ENCODE measurements at regions not wholly inside any gene's neighbourhood (a gene's known extent, or its start where the extent isn't known, plus 50 kb on each side); places are given as distances from the start of the nearest gene placed in this dataset.

DNA sequence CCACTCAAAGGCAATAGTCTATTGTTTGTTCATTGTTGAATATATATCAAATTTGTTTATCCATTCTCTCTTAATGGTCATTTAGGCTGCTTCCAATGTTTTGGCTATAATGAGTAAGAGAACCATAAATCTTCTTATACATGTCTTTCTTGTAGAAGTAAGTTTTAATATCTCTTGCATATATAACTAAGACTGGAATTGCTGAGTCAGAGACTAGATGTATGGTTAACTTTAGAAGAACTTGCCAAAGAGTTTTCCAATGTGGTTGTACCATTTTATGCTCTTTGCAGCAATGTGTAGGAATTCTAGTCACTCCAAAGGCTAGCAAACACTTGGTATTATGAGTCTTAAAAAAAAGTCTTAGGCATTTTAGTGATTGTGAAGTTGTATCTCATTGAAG, 610.0 kb upstream of the GCFC2 start:
- no peak overlapping the region for H3K4me2 ChIP-seq (ENCODE audit: extremely low read depth, insufficient read depth, low read length)
- H3K9ac ChIP-seq (ENCODE audit: insufficient read depth, low read length): no peak overlapping the region

DNA sequence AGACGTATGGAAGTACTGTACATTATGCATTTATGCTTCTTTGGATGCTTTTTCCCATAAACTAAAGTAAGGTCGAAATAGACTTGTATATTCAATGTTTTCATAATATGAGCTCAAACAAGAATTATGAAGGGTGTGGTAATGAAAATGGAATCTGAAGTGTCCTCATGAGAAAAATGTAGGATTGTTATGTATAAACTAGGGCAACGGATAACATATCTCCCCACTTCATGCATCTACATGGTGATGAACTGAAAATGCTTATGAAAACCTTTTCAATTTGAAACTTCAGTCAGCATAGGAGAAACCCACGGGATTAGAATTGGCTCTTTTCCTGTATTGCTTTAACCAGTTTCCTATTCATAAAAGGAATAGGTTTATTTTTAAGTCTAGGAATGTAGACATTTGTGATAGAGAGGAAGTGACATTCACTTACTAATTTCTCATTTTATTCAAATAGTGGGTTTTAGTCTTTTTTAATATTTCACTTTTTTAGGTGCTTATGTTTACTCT, 608.2 kb upstream of the GCFC2 start:
- Histone ChIP-seq H3K27me3 (ENCODE audit: control insufficient read depth, insufficient read depth, low read length) (no peaks in the 10 kb centered on the region), H3K36me3 (ENCODE audit: control insufficient read depth, insufficient read depth, low read length) (no peaks in the 10 kb centered on the region), H3K4me3 (replicated peaks in 1 of 4; ENCODE audit: control extremely low read depth in 1 of 4, insufficient read depth in 1 of 4, low read depth in 3 of 4, low read length in 4 of 4) (no peak overlapping the region), H3K27ac (ENCODE audit: insufficient read depth, low read length) (no peak overlapping the region), H3K9me3 (ENCODE audit: control insufficient read depth, insufficient read depth, low read depth, low read length) (no peaks in the 10 kb centered on the region), H3K9ac (ENCODE audit: insufficient read depth, low read length) (no peak overlapping the region), H4K20me1 (ENCODE audit: control insufficient read depth, extremely low read depth, insufficient read depth, low read length) (no peaks in the 10 kb centered on the region), H2AFZ (ENCODE audit: low read length) (no peak overlapping the region), H3K4me1 (ENCODE audit: control insufficient read depth, extremely low read depth, insufficient read depth, low read length) (no peaks in the 10 kb centered on the region), H3K79me2 (ENCODE audit: control insufficient read depth, insufficient read depth, low read length) (no peaks in the 10 kb centered on the region), H3K4me2 (ENCODE audit: extremely low read depth, insufficient read depth, low read length) (no peak overlapping the region)
- no peak for DNase-seq (ENCODE audit: low read depth in 2 of 2)
- TF ChIP-seq, protein P1, sequence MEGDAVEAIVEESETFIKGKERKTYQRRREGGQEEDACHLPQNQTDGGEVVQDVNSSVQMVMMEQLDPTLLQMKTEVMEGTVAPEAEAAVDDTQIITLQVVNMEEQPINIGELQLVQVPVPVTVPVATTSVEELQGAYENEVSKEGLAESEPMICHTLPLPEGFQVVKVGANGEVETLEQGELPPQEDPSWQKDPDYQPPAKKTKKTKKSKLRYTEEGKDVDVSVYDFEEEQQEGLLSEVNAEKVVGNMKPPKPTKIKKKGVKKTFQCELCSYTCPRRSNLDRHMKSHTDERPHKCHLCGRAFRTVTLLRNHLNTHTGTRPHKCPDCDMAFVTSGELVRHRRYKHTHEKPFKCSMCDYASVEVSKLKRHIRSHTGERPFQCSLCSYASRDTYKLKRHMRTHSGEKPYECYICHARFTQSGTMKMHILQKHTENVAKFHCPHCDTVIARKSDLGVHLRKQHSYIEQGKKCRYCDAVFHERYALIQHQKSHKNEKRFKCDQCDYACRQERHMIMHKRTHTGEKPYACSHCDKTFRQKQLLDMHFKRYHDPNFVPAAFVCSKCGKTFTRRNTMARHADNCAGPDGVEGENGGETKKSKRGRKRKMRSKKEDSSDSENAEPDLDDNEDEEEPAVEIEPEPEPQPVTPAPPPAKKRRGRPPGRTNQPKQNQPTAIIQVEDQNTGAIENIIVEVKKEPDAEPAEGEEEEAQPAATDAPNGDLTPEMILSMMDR (conservative IDR thresholded peaks at IDR 0.05 in 1 of 2, IDR thresholded peaks at IDR 0.05 in 1 of 2; ENCODE audit: low read depth in 1 of 2, low read length in 2 of 2): no peak
- no peak for TF ChIP-seq EZH2 (IDR thresholded peaks at IDR 0.05; ENCODE audit: low read length, missing control alignments)

More for the DNA sequence above, 610.0 kb upstream of the GCFC2 start:
- Histone ChIP-seq H3K27ac (ENCODE audit: insufficient read depth, low read length) (no peak overlapping the region), H2AFZ (ENCODE audit: low read length) (no peak overlapping the region), H4K20me1 (ENCODE audit: control insufficient read depth, extremely low read depth, insufficient read depth, low read length) (no peaks in the 10 kb centered on the region), H3K4me1 (ENCODE audit: control insufficient read depth, extremely low read depth, insufficient read depth, low read length) (no peaks in the 10 kb centered on the region), H3K27me3 (ENCODE audit: control insufficient read depth, insufficient read depth, low read length) (no peaks in the 10 kb centered on the region), H3K79me2 (ENCODE audit: control insufficient read depth, insufficient read depth, low read length) (no peaks in the 10 kb centered on the region), H3K4me3 (replicated peaks in 1 of 4; ENCODE audit: control extremely low read depth in 1 of 4, insufficient read depth in 1 of 4, low read depth in 3 of 4, low read length in 4 of 4) (no peak overlapping the region), H3K9me3 (ENCODE audit: control insufficient read depth, insufficient read depth, low read depth, low read length) (no peaks in the 10 kb centered on the region), H3K36me3 (ENCODE audit: control insufficient read depth, insufficient read depth, low read length) (no peaks in the 10 kb centered on the region)
- DNase-seq (ENCODE audit: low read depth in 2 of 2): no peak
- TF ChIP-seq, protein P1 (conservative IDR thresholded peaks at IDR 0.05 in 1 of 2, IDR thresholded peaks at IDR 0.05 in 1 of 2; ENCODE audit: low read depth in 1 of 2, low read length in 2 of 2): no peak
- no peak for TF ChIP-seq EZH2 (IDR thresholded peaks at IDR 0.05; ENCODE audit: low read length, missing control alignments)

DNA sequence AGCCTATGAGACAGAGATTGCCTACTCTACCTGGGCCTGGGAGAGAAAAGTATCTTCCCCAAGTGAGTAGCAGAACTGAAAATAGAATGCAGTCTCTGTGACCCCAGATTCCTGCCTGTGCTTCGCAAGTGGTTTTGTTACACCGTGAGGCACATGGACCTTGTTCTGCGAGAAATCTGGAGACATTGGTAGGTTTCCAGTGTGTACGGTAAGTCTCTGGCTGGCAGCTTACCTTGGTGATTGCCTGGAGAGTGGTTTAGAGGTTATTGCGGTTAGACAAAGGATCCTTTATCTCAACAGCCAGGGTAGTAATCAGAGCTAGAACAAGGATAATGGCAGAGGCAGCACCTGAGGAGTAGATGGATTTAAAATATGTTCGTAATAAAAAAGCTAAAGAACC, 606.0 kb upstream of the GCFC2 start:
- Histone ChIP-seq H2AFZ (ENCODE audit: low read length) (no peak overlapping the region), H3K27ac (ENCODE audit: insufficient read depth, low read length) (no peak overlapping the region), H3K4me2 (ENCODE audit: extremely low read depth, insufficient read depth, low read length) (no peak overlapping the region), H3K9ac (ENCODE audit: insufficient read depth, low read length) (no peak overlapping the region), H3K36me3 (ENCODE audit: control insufficient read depth, insufficient read depth, low read length) (no peaks in the 10 kb centered on the region), H3K9me3 (ENCODE audit: control insufficient read depth, insufficient read depth, low read depth, low read length) (no peaks in the 10 kb centered on the region), H4K20me1 (ENCODE audit: control insufficient read depth, extremely low read depth, insufficient read depth, low read length) (no peaks in the 10 kb centered on the region), H3K27me3 (ENCODE audit: control insufficient read depth, insufficient read depth, low read length) (no peaks in the 10 kb centered on the region), H3K4me3 (replicated peaks in 1 of 4; ENCODE audit: control extremely low read depth in 1 of 4, insufficient read depth in 1 of 4, low read depth in 3 of 4, low read length in 4 of 4) (no peak overlapping the region), H3K4me1 (ENCODE audit: control insufficient read depth, extremely low read depth, insufficient read depth, low read length) (no peaks in the 10 kb centered on the region), H3K79me2 (ENCODE audit: control insufficient read depth, insufficient read depth, low read length) (no peaks in the 10 kb centered on the region)
- no peak for DNase-seq (ENCODE audit: low read depth in 2 of 2)
- TF ChIP-seq EZH2 (IDR thresholded peaks at IDR 0.05; ENCODE audit: low read length, missing control alignments): no peak
- TF ChIP-seq, protein P1 (conservative IDR thresholded peaks at IDR 0.05 in 1 of 2, IDR thresholded peaks at IDR 0.05 in 1 of 2; ENCODE audit: low read depth in 1 of 2, low read length in 2 of 2): no peak
